Vagina (tissue), 2 donors: ENCODE measurements at regions not wholly inside any gene's neighbourhood (a gene's known extent, or its start where the extent isn't known, plus 50 kb on each side); places are given as distances from the start of the nearest gene placed in this dataset.

Source experiments
- POLR2AphosphoS5 ChIP-seq, 2 donors: sonication (generic); formaldehyde crosslinking; IDR thresholded peaks; one replicate each; pipeline ENCODE4 v1.9.0; 2017; ENCODE audit warnings: antibody characterized with exemption in 2 of 2, mild to moderate bottlenecking in 2 of 2, low read depth in 1 of 2; ENCODE audit not compliant: insufficient read depth in 1 of 2
- TF ChIP-seq, protein P1 (sequence below), 3 experiments: fragments of 450-650 bp in 2 of 3; fragments of 200-600 bp in 1 of 3; sonication (generic) in 1 of 3; IDR thresholded peaks; one replicate each; pipeline ENCODE4 v1.5.1; 2017 to 2019; ENCODE audit warnings: antibody characterized with exemption in 3 of 3, mild to moderate bottlenecking in 2 of 3, moderate library complexity in 2 of 3

DNA sequence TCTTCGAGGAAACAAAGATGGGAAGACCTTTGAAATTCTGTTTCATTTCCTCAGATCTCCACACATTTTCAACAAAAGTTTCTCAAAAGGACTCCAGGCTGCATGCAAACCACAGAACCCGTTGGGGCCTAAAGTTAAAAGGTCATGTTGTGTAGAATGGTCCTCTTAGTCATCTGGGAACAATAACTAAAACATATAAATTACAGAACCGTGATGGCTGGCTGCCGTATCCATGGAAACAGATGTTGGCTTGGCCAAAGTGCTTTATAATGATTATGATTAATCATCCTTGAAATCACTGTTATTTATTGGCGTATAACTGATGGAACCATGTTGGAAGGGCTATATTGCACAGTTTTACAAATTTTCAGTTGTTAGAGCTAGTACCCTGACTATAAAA lies 182.8 kb upstream of the CRIM1 start:
- TF ChIP-seq POLR2AphosphoS5 (IDR thresholded peaks at IDR 0.05; ENCODE audit: insufficient read depth in 1 of 2, low read depth in 1 of 2) = no peak
- TF ChIP-seq, protein P1, sequence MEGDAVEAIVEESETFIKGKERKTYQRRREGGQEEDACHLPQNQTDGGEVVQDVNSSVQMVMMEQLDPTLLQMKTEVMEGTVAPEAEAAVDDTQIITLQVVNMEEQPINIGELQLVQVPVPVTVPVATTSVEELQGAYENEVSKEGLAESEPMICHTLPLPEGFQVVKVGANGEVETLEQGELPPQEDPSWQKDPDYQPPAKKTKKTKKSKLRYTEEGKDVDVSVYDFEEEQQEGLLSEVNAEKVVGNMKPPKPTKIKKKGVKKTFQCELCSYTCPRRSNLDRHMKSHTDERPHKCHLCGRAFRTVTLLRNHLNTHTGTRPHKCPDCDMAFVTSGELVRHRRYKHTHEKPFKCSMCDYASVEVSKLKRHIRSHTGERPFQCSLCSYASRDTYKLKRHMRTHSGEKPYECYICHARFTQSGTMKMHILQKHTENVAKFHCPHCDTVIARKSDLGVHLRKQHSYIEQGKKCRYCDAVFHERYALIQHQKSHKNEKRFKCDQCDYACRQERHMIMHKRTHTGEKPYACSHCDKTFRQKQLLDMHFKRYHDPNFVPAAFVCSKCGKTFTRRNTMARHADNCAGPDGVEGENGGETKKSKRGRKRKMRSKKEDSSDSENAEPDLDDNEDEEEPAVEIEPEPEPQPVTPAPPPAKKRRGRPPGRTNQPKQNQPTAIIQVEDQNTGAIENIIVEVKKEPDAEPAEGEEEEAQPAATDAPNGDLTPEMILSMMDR (IDR thresholded peaks at IDR 0.05) = no peak
